ENCODE measurements at regions not wholly inside any gene's neighbourhood (a gene's known extent, or its start where the extent isn't known, plus 50 kb on each side); places are given as distances from the start of the nearest gene placed in this dataset.

DNA sequence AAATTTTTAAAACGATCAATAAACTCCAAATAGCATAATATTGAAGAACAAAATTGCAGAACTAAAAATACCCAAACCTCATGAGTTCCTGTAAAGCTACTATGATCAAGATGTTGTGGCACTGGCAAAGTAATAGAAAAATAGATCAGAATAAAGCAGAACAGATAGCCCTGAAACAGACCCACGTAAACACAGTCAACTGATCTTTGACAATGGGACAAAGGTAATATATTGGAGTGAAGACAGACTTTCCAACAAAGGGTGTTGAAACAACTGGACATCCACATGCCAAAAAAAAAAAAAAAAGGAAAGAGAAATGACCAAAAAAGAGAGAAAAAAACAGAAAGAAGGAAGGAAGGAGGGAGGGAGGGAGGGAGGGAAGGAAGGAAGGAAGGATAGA lies 138.7 kb downstream of the IRS2 start:
- TF ChIP-seq, protein P1, sequence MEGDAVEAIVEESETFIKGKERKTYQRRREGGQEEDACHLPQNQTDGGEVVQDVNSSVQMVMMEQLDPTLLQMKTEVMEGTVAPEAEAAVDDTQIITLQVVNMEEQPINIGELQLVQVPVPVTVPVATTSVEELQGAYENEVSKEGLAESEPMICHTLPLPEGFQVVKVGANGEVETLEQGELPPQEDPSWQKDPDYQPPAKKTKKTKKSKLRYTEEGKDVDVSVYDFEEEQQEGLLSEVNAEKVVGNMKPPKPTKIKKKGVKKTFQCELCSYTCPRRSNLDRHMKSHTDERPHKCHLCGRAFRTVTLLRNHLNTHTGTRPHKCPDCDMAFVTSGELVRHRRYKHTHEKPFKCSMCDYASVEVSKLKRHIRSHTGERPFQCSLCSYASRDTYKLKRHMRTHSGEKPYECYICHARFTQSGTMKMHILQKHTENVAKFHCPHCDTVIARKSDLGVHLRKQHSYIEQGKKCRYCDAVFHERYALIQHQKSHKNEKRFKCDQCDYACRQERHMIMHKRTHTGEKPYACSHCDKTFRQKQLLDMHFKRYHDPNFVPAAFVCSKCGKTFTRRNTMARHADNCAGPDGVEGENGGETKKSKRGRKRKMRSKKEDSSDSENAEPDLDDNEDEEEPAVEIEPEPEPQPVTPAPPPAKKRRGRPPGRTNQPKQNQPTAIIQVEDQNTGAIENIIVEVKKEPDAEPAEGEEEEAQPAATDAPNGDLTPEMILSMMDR (conservative IDR thresholded peaks at IDR 0.05 in 1 of 2, IDR thresholded peaks at IDR 0.05 in 1 of 2; ENCODE audit: extremely low read depth in 1 of 2, insufficient read depth in 1 of 2, low read depth in 1 of 2, low read length in 2 of 2): no peak
- TF ChIP-seq EZH2 (IDR thresholded peaks at IDR 0.05; ENCODE audit: borderline replicate concordance, low read length): no peak

All from mammary epithelial cell (primary cell).